Fibroblast of villous mesenchyme (primary cell): ENCODE measurements at regions not wholly inside any gene's neighbourhood (a gene's known extent, or its start where the extent isn't known, plus 50 kb on each side); places are given as distances from the start of the nearest gene placed in this dataset.
A peak's percentile ranks its signal among the peaks of the same experiment; 100 is the strongest.
"Not testable (repeated sequence)": the region's sequence is repeated elsewhere in the genome, so short reads cannot be mapped to it uniquely, and the experiment has no call there.

Source experiments
- DNase-seq: peaks from one replicate; pipeline ENCODE4 v3.0.0-alpha.2; 2010; ENCODE audit warnings: low read depth
- H3K4me3 ChIP-seq: 2 replicates; pipeline ENCODE4 v1.5.1; 2011; ENCODE audit warnings: low read depth, mild to moderate bottlenecking, low read length
- TF ChIP-seq, protein P1 (sequence below): IDR thresholded peaks from 2 replicates; pipeline ENCODE4 v1.5.1; 2012; ENCODE audit warnings: low read depth, mild to moderate bottlenecking, low read length; ENCODE audit not compliant: insufficient read depth

DNA sequence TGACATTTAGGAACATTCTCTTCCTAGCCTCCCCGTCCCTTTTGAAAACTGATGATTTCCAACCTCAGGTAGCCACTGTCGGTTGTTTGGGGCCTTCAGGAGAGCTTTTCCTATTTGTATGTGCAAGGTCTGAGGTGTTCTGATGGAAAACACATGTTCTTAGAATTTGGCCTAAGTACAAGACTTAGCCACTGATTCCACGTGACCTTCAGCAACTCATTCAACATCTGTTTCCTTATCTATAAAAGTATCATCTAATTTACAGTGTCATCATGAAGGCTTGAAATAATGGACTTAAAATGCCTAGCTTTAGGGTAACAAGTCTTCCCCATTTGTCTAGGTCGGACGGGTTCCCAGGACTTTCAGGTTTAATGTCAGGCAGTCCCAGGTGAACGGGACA is 259.3 kb downstream of the SOX9 start:
- TF ChIP-seq, protein P1, sequence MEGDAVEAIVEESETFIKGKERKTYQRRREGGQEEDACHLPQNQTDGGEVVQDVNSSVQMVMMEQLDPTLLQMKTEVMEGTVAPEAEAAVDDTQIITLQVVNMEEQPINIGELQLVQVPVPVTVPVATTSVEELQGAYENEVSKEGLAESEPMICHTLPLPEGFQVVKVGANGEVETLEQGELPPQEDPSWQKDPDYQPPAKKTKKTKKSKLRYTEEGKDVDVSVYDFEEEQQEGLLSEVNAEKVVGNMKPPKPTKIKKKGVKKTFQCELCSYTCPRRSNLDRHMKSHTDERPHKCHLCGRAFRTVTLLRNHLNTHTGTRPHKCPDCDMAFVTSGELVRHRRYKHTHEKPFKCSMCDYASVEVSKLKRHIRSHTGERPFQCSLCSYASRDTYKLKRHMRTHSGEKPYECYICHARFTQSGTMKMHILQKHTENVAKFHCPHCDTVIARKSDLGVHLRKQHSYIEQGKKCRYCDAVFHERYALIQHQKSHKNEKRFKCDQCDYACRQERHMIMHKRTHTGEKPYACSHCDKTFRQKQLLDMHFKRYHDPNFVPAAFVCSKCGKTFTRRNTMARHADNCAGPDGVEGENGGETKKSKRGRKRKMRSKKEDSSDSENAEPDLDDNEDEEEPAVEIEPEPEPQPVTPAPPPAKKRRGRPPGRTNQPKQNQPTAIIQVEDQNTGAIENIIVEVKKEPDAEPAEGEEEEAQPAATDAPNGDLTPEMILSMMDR = no peak
- no peak overlapping the region for H3K4me3 ChIP-seq
- peak; percentile 57 for DNase-seq

DNA sequence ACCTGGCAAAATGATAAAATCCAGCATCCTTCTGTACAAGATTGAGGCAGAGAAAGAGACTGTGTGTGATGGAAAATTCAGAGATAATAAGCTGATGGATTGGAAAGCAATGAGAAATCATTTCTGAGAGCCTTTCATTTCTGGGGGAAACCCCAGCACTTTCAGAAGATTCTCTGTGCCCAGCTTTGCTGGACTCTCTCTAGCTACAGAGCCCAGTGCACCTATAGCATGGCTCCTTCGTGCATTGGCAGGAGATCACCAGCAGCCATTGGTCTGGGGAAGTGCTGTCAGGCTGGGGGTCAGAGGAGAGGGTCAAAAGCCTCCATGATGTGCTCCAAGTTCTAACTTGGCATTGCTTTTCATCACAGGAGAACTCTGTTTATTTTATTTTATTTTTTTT is 259.9 kb downstream of the SOX9 start:
- H3K4me3 ChIP-seq = no peak overlapping the region
- TF ChIP-seq, protein P1 = no peak
- no peak for DNase-seq

DNA sequence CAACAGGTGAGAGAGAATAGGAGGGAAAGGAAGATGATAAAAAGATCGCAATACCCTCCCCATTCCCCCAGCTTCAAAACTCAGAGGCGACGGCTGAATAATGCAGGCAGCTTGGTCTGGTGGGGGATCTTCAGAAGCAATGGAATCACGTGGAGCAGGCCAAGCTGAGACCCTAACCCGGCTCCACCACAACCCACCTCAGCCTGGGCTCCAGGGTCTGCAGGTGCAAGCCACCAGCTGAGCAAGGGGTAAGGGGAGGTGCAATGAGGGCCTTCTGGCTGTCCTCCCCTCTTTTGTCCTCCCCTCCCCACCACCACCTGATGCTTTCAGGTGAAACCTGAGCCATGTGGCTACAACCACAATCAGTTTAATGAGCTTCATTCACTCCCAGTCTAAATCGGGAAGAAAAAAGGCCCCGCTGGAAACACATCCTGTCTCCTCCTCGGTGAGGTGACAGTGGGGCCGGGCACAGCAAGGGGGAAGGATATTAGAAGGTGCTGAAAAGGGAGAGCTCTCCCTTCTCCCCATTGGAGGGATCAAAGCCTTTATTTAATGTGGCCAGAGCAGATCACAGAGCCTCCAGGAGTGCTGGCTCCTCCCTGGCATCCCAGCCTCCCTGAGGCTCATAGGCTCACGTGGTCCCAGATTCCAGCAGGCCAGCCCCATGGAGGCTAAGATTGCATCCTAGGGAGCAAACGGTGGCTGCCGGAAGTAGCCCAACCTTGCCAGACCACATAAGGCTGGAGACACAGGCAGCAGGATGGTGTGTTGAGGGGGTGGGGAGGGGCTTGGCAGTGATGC is 261.0 kb downstream of the SOX9 start:
- DNase-seq = no peak

DNA sequence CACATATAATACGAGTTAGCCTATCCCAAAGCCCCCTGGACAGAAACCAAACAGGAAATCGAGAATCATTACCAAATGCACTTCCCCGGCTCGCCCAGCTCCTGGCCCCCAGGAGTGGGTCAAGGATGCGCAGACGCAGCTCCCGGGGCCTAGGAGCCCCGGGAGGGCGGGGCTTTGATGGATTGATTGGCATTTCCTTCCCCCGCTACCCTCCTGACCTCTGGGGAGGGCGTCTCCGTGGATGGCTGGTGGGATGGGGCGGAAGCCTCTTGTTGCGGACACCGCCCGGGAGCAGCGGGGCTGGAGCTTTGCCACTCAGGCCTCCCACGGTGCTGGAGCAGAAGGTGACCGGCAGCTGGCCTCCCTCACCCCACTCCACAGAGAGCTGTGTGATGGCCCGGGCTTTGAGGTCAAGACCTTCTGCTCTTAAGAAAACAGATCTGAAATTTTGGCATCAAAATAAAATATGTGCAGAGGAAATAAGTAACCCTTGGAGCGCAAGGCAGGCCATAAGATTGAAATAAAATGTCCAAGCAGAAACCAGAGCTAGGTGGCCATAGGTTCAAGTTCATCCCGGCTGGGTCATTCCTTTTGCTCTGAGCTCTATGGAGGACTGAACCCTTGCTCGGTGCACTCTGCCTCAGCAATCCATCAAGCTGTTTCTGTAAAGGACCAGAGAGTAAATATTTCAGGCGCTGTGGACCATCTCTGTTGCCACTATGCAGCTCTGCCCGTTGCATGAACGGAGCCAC is 262.3 kb downstream of the SOX9 start:
- TF ChIP-seq, protein P1 = no peak
- DNase-seq = no peak
- H3K4me3 ChIP-seq = no peak overlapping the region

More for the DNA sequence above, 261.0 kb downstream of the SOX9 start:
- no peak overlapping the region for H3K4me3 ChIP-seq
- TF ChIP-seq, protein P1 = no peak

DNA sequence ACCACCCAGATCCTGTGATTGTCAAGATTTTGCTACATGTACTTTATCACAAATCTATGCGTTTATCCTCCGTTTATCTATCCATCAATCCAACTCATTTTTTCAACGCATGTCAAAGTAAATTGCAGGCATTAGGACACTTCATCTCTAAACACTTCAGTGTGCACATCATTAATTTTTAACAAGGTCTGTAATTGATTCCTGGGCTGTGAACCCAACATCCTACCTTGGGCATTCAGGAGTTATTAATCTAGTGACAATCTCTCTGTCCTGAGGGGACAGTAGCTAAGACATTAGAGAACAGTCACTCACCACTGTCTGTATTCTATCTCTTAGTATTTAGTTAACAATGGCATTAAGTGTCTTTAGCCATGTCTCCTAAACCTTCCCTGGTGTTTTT is 264.7 kb downstream of the SOX9 start:
- TF ChIP-seq, protein P1 = no peak
- no peak for DNase-seq

DNA sequence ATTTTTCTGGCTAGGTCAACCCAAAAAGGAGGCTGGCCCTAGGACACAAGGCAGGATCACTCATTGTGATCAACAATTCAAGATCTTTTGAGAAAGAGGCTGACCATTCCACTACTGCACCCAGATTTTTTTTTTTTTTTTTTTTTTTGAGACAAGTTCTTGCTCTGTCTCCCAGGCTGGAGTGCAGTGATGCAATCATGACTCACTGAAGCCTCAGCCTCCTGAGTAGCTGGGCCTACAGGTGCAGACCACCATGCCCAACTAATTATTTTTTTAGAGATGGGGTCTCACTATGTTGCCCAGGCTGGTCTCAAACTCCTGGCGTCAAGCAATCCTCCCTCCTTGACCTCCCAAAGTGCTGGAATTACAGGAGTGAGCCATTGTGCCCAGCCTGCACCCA is 265.4 kb downstream of the SOX9 start:
- not testable (repeated sequence) for H3K4me3 ChIP-seq
- DNase-seq = peak; percentile 77

More for the DNA sequence above, 264.7 kb downstream of the SOX9 start:
- no peak overlapping the region for H3K4me3 ChIP-seq

DNA sequence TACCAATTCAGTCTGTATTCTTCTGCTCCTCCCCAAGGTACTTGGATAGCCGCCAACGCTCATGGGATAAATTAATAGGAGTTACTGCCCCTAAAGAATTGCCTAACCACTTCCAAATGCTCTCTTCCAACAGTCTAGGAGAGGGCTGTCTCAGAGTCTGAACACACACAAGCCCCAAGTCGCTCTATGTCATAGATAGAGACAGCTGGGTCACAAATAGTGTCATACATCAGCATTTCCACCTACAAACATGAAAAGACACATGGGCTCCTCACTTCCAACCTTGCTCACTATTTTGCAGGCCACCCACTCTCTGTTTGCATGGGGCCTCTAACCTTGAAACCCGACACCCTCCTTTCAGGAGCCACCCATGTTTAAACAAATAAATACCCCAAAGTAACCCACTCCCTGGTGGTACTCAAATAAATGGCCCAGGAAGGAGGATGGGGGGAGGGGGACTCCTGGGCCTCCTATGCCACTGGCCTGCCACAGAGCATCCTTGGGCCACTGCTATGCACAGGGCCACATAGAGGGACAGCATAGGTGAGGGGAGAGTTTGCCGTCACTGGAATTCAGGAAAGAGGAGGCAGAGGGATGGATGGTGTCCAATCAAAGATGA is 265.9 kb downstream of the SOX9 start:
- H3K4me3 ChIP-seq = no peak overlapping the region
- TF ChIP-seq, protein P1 = no peak
- peak; percentile 56 for DNase-seq
